ENCODE measurements at regions not wholly inside any gene's neighbourhood (a gene's known extent, or its start where the extent isn't known, plus 50 kb on each side); places are given as distances from the start of the nearest gene placed in this dataset.

DNA sequence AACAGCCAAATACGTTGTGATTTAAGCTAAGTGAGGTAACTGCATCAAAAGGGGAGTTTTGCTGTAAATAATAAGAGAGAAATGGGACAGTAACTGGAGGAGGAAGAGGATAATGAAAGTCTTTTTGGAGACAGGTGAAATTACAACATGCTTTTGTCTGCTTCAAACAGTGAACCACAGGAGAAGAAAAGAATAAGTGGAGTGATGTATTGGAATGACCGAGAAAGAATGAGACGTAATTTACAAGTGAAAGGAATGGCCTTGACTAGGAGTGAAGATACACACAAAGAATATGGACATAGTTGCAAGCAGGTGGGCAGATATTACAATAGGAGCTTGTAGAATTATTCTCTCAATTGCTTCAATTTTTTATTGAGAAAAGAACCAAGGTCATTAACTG, 550.8 kb downstream of the DIPK2A start:
- POLR2A ChIA-PET: no interaction called here
- TF ChIP-seq CTCF (IDR thresholded peaks at IDR 0.05; ENCODE audit: insufficient read depth, low read length, missing control alignments): no peak
- no peak overlapping the region for H3K4me3 ChIP-seq (ENCODE audit: low read depth, low read length)
- CTCF ChIA-PET: no interaction called here
- DNase-seq (ENCODE audit: low read depth, low spot score): no peak

DNA sequence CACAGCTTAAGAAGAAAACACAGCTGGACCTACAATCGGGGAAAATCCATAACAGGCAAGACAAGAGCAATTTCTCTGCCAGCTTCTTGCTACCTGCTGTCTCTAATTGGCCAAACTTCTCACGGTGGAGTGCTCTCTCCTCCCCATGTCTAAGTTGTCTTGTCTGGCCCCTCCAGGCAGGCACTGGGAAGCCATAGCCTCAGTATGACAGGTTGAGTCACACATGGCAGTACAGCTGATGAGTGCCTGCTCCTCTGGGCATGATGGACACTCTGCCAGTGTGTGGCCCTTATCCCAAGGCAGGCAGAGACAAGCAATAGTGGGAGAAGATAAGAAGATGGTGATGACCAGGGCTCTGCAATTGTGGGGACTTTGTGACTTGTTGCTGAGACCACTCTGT, 551.8 kb downstream of the DIPK2A start:
- no peak for TF ChIP-seq CTCF (IDR thresholded peaks at IDR 0.05; ENCODE audit: insufficient read depth, low read length, missing control alignments)
- H3K4me3 ChIP-seq (ENCODE audit: low read depth, low read length): no peak overlapping the region
- CTCF ChIA-PET: no interaction called here
- DNase-seq (ENCODE audit: low read depth, low spot score): no peak
- POLR2A ChIA-PET: no interaction called here

DNA sequence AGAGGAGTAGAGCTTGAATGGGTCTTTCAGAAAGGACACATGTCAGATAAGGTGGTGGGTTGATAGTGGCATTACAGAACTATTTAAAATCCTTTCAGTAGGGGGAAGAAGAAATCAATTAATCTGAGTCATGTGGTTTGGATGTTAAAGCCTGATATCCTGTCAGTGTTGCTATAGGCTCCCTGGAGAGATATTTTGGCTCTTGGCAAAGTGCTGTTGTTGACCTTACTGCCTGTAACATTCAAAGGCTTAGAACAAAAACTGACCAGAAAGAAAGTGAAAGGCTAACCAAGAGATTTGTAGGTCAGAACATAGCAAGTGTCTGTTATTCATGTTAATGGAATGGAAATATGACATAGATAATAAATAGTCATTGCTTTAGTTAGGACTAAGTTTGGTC, 552.9 kb downstream of the DIPK2A start:
- no peak for DNase-seq (ENCODE audit: low read depth, low spot score)
- TF ChIP-seq CTCF (IDR thresholded peaks at IDR 0.05; ENCODE audit: insufficient read depth, low read length, missing control alignments): no peak
- POLR2A ChIA-PET: no interaction called here
- CTCF ChIA-PET: no interaction called here
- H3K4me3 ChIP-seq (ENCODE audit: low read depth, low read length): no peak overlapping the region

DNA sequence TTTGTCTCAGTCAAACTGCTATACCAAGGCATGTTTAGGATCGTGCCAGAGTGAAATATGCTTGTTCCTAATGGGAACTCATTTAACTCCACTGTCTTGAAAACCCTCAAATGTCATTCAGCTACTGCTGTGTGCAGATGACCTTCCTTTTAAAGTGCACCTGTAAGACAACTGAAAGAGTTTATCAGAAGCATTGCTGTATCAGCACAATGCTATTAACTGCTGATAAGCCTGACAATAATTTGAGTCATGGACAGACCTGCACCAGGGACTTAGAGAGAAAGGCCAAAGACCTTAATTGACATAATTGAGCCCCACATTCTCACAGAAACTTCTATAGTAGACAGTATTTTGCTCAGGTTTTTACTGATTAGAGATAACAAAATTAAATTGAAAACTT, 557.9 kb downstream of the DIPK2A start:
- ChIA-PET CTCF (no interaction called here), POLR2A (no interaction called here)
- DNase-seq (ENCODE audit: low read depth, low spot score): no peak
- no peak for TF ChIP-seq CTCF (IDR thresholded peaks at IDR 0.05; ENCODE audit: insufficient read depth, low read length, missing control alignments)
- no peak overlapping the region for H3K4me3 ChIP-seq (ENCODE audit: low read depth, low read length)

- CTCF ChIA-PET: no interaction called here
- POLR2A ChIA-PET: no interaction called here
- TF ChIP-seq CTCF (IDR thresholded peaks at IDR 0.05; ENCODE audit: insufficient read depth, low read length, missing control alignments): no peak
- DNase-seq (ENCODE audit: low read depth, low spot score): no peak
- H3K4me3 ChIP-seq (ENCODE audit: low read depth, low read length): no peak overlapping the region
Measured at GRCh38 chr3:144544871-144545270, 573.2 kb downstream of the DIPK2A start.

DNA sequence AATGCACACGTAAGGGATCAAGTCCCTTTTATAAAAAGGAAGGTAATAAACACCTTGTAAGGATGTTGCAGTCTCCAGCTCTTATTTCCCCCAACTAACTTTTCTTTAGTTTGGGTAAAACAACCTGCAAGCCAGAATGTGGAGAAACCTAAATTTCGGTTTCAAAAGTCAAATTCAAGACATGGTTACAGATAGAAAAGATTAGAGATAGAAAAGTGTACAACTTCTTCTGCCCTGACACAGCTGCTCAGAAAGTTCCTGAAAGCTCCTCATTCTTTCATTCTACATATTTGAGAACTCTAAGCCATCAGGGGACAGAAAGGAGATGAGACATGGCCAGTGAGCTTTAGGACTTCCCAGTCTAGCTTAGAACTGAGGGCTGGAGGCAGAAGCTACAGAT, 574.9 kb downstream of the DIPK2A start:
- no peak for DNase-seq (ENCODE audit: low read depth, low spot score)
- TF ChIP-seq CTCF (IDR thresholded peaks at IDR 0.05; ENCODE audit: insufficient read depth, low read length, missing control alignments): no peak
- CTCF ChIA-PET: no interaction called here
- no peak overlapping the region for H3K4me3 ChIP-seq (ENCODE audit: low read depth, low read length)
- POLR2A ChIA-PET: no interaction called here

Measured in AG04449 (cell line).